ENCODE measurements at regions not wholly inside any gene's neighbourhood (a gene's known extent, or its start where the extent isn't known, plus 50 kb on each side); places are given as distances from the start of the nearest gene placed in this dataset.

- no peak for FAIRE-seq
Observed at GRCh38 chr7:32406386-32406785, 83.8 kb downstream of the LSM5 start.

More at GRCh38 chr7:32406386-32406785, 83.8 kb downstream of the LSM5 start:
- no peak overlapping the region for H2AFZ ChIP-seq (ENCODE audit: control insufficient read depth, low read depth, low read length)
- no peaks in the 10 kb centered on the region for H3K36me3 ChIP-seq (ENCODE audit: control insufficient read depth in 2 of 2, insufficient read depth in 2 of 2, low read length in 1 of 2)
- ATAC-seq (no peak), DNase-seq (ENCODE audit: low read depth, low spot score) (no peak)
- H3K27ac ChIP-seq (ENCODE audit: control insufficient read depth, insufficient read depth), result no peak overlapping the region
- H3K27me3 ChIP-seq (replicated peaks in 1 of 2; ENCODE audit: control insufficient read depth in 2 of 2, insufficient read depth in 2 of 2, low read length in 1 of 2), result no peaks in the 10 kb centered on the region
- intact Hi-C loops (cut with micrococcal nuclease; ENCODE audit: unreplicated experiment), result no loop called here
- H3K79me2 ChIP-seq (ENCODE audit: control insufficient read depth, insufficient read depth, low read length), result no peaks in the 10 kb centered on the region
- H3K4me2 ChIP-seq (ENCODE audit: control insufficient read depth, insufficient read depth), result no peak overlapping the region
- H3K4me3 ChIP-seq, result no peak overlapping the region
- ChIA-PET RAD21 (ENCODE audit: unreplicated experiment) (no interaction called here), SMC1A (ENCODE audit: uncharacterized antibody, unreplicated experiment) (no interaction called here), POLR2A (no interaction called here), CTCF (no interaction called here)
- BruUV-seq (replicated peaks), result no TSS peak
- WGBS (ENCODE audit: insufficient coverage, insufficient replicate concordance, low lambda C conversion rate, missing lambda C conversion rate), result 0% methylated on average over 1 of the region's 1 CpG
- in situ Hi-C loops (cut with MboI), result no loop called here
- H4K20me1 ChIP-seq (ENCODE audit: control insufficient read depth, insufficient read depth), result no peaks in the 10 kb centered on the region
- no peak overlapping the region for H3K9ac ChIP-seq (ENCODE audit: control insufficient read depth, insufficient read depth, low read length)
- no peaks in the 10 kb centered on the region for H3K4me1 ChIP-seq (ENCODE audit: control insufficient read depth, insufficient read depth, low read length)
- H3K9me3 ChIP-seq (replicated peaks; ENCODE audit: control insufficient read depth, insufficient read depth, low read length), result no peaks in the 10 kb centered on the region
- TF ChIP-seq IRF3 (IDR thresholded peaks at IDR 0.05) (no peak), ZNF274 (IDR thresholded peaks at IDR 0.05; ENCODE audit: insufficient read depth, insufficient read length) (no peak), ZBTB4 (CRISPR knock-in tag; IDR thresholded peaks at IDR 0.05) (no peak), RELB (IDR thresholded peaks at IDR 0.05; ENCODE audit: low read depth) (no peak), SREBF2 (IDR thresholded peaks at IDR 0.05; ENCODE audit: low read length) (no peak), NFXL1 (IDR thresholded peaks at IDR 0.05; ENCODE audit: borderline replicate concordance) (no peak), ASH2L (IDR thresholded peaks at IDR 0.05; ENCODE audit: borderline replicate concordance, low read depth) (no peak), CHD2 (IDR thresholded peaks at IDR 0.05; ENCODE audit: borderline replicate concordance, low read depth, low read length) (no peak), NBN (IDR thresholded peaks at IDR 0.05) (no peak), FOXM1 (IDR thresholded peaks at IDR 0.05; ENCODE audit: low read depth, low read length) (no peak), EGR1 (IDR thresholded peaks at IDR 0.05; ENCODE audit: borderline replicate concordance in 1 of 2, low read depth in 2 of 2, low read length in 2 of 2) (no peak), YY1 (IDR thresholded peaks at IDR 0.05; ENCODE audit: low read depth, low read length) (no peak)
